ENCODE measurements at regions not wholly inside any gene's neighbourhood (a gene's known extent, or its start where the extent isn't known, plus 50 kb on each side); places are given as distances from the start of the nearest gene placed in this dataset.

GRCh38 chr1:184223216-184223615 lies 163.6 kb upstream of the C1orf21 start:
- TF ChIP-seq, protein P1, sequence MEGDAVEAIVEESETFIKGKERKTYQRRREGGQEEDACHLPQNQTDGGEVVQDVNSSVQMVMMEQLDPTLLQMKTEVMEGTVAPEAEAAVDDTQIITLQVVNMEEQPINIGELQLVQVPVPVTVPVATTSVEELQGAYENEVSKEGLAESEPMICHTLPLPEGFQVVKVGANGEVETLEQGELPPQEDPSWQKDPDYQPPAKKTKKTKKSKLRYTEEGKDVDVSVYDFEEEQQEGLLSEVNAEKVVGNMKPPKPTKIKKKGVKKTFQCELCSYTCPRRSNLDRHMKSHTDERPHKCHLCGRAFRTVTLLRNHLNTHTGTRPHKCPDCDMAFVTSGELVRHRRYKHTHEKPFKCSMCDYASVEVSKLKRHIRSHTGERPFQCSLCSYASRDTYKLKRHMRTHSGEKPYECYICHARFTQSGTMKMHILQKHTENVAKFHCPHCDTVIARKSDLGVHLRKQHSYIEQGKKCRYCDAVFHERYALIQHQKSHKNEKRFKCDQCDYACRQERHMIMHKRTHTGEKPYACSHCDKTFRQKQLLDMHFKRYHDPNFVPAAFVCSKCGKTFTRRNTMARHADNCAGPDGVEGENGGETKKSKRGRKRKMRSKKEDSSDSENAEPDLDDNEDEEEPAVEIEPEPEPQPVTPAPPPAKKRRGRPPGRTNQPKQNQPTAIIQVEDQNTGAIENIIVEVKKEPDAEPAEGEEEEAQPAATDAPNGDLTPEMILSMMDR (IDR thresholded peaks at IDR 0.05), result no peak
- no peak for TF ChIP-seq POLR2A (IDR thresholded peaks at IDR 0.05)

Measured in testis (tissue), 2 donors.